Fibroblast of lung (primary cell): ENCODE measurements at regions not wholly inside any gene's neighbourhood (a gene's known extent, or its start where the extent isn't known, plus 50 kb on each side); places are given as distances from the start of the nearest gene placed in this dataset.

ENCODE experiments used
- CTCF ChIP-seq, 2 donors: IDR thresholded peaks in 1 of 2; conservative IDR thresholded peaks in 1 of 2; 1 replicate in 1 of 2; 2 replicates in 1 of 2; pipeline ENCODE4 v1.5.1; 2011 to 2012; ENCODE audit warnings: low read length in 2 of 2, control low read depth in 1 of 2, inconsistent platforms in 1 of 2, low read depth in 1 of 2, mild to moderate bottlenecking in 1 of 2
- EZH2 ChIP-seq: IDR thresholded peaks from 2 replicates; pipeline ENCODE4 v1.5.1; 2012; ENCODE audit warnings: low read length, control low read depth, mild to moderate bottlenecking; ENCODE audit errors: missing control alignments

DNA sequence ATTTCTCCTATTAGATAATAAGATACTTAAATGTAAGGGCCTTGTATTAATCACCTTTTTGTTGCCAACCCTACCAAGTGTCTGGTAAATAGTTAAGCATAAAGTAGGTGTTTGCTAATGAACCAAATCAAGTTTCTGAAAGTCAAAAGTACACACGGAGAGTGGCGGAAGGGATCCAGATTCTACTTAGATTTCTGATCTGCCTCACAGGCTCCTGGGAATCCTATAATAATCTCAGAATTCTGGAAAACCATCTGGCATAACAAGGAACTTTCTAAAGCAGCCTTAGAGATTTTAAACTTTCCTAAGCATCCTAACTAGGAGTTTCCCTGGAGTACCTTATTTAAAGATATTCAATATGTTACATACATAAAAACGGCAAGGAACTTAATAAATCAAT, 363.2 kb upstream of the SMC2 start:
- no peak for TF ChIP-seq CTCF (conservative IDR thresholded peaks at IDR 0.05 in 1 of 2, IDR thresholded peaks at IDR 0.05 in 1 of 2; ENCODE audit: low read depth in 1 of 2, low read length in 2 of 2)
- no peak for TF ChIP-seq EZH2
